Cardiac fibroblast (primary cell): ENCODE measurements at regions not wholly inside any gene's neighbourhood (a gene's known extent, or its start where the extent isn't known, plus 50 kb on each side); places are given as distances from the start of the nearest gene placed in this dataset.

ENCODE experiments used
- DNase-seq, 2 donors: peaks; one replicate each; pipeline versions ENCODE4 v3.0.0 to v3.0.0-alpha.2; 2010; ENCODE audit warnings: low read depth in 2 of 2
- H3K4me3 ChIP-seq, 2 donors: replicated peaks in 1 of 2; 1 replicate in 1 of 2; 2 replicates in 1 of 2; pipeline ENCODE4 v1.5.1; 2011; ENCODE audit warnings: low read depth in 2 of 2, low read length in 2 of 2, mild to moderate bottlenecking in 2 of 2, moderate library complexity in 1 of 2
- TF ChIP-seq, protein P1 (sequence below): IDR thresholded peaks from one replicate; pipeline ENCODE4 v1.5.1; 2011; ENCODE audit warnings: low read depth, mild to moderate bottlenecking, low read length, inconsistent platforms

GRCh38 chr1:190602325-190602724 is 124.7 kb upstream of the BRINP3 start:
- no peak overlapping the region for H3K4me3 ChIP-seq
- TF ChIP-seq, protein P1, sequence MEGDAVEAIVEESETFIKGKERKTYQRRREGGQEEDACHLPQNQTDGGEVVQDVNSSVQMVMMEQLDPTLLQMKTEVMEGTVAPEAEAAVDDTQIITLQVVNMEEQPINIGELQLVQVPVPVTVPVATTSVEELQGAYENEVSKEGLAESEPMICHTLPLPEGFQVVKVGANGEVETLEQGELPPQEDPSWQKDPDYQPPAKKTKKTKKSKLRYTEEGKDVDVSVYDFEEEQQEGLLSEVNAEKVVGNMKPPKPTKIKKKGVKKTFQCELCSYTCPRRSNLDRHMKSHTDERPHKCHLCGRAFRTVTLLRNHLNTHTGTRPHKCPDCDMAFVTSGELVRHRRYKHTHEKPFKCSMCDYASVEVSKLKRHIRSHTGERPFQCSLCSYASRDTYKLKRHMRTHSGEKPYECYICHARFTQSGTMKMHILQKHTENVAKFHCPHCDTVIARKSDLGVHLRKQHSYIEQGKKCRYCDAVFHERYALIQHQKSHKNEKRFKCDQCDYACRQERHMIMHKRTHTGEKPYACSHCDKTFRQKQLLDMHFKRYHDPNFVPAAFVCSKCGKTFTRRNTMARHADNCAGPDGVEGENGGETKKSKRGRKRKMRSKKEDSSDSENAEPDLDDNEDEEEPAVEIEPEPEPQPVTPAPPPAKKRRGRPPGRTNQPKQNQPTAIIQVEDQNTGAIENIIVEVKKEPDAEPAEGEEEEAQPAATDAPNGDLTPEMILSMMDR, result no peak
- DNase-seq, result no peak

GRCh38 chr1:190608282-190608681 is 130.6 kb upstream of the BRINP3 start:
- DNase-seq, result no peak
- no peak overlapping the region for H3K4me3 ChIP-seq
- TF ChIP-seq, protein P1, result no peak

- TF ChIP-seq, protein P1, result no peak
- no peak overlapping the region for H3K4me3 ChIP-seq
- no peak for DNase-seq
These were observed 138.2 kb upstream of the BRINP3 start for GRCh38 chr1:190615818-190616217.

- no peak overlapping the region for H3K4me3 ChIP-seq
- no peak for DNase-seq
- TF ChIP-seq, protein P1, result no peak
These were observed 138.6 kb upstream of the BRINP3 start for GRCh38 chr1:190616235-190616634.

DNA sequence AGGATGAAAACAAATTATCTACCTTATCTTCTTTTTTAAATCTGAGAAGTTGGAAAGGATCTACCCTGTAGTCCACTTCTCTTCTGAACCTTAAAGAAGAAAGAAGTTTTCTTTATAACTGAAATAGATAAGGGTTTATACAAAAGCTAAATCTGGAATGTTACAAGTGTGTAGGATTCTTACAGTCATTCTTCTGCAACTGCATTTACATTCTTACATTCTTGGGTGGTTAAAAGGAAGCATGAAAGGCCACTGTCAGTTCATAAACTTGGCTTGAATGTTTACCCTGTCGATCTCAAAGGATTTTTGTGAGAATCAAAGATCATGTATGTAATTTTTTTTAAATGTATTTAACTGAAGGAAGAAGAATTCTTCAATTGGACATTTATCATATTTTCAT is 142.1 kb upstream of the BRINP3 start:
- TF ChIP-seq, protein P1, result no peak
- no peak overlapping the region for H3K4me3 ChIP-seq
- DNase-seq, result no peak

GRCh38 chr1:190633488-190633887 is 155.8 kb upstream of the BRINP3 start:
- H3K4me3 ChIP-seq, result no peak overlapping the region
- TF ChIP-seq, protein P1, result no peak
- DNase-seq, result peak in 1 of 2 donors; percentile 1

DNA sequence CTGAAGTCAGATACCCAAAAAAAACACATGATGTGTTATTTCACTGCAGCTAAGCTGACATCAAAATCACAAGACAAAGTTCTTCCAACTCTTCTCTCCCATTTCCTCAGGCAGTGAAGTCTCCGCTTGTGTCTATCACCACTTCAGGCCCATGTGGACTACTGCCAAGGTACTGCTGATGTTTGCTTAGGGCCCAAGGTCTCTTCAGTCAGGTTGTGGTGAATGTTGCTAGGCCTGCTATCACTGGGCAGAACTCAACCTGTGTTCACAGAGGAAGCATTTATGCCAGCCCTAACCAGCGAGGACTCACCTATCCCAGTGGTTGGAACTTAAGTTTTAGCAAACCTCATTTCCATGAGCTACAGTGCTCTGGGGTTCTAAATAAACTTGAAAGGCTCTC is 156.5 kb upstream of the BRINP3 start:
- H3K4me3 ChIP-seq, result no peak overlapping the region
- TF ChIP-seq, protein P1, result no peak
- DNase-seq, result no peak
